HepG2 (cell line): ENCODE measurements at regions not wholly inside any gene's neighbourhood (a gene's known extent, or its start where the extent isn't known, plus 50 kb on each side); places are given as distances from the start of the nearest gene placed in this dataset.

Source experiments
- ATF7 ChIP-seq, 2 experiments: fragments of 450-650 bp in 1 of 2; sonication (generic) in 1 of 2; formaldehyde crosslinking in 1 of 2; IDR thresholded peaks; 2 replicates each; pipeline versions ENCODE4 v1.4.0 to v1.6.1; 2016 to 2020; ENCODE audit warnings: antibody characterized with exemption in 1 of 2, mild to moderate bottlenecking in 1 of 2, missing genetic modification reagents in 1 of 2
- BHLHE40 ChIP-seq: IDR thresholded peaks from 2 replicates; pipeline ENCODE4 v1.6.1; 2011; ENCODE audit warnings: low read length, improper control_type of control experiment
- DMAP1 ChIP-seq: IDR thresholded peaks from 2 replicates; pipeline ENCODE4 v1.6.1; 2016
- DPF2 ChIP-seq: sonication (generic); formaldehyde crosslinking; IDR thresholded peaks from 2 replicates; pipeline ENCODE4 v1.4.0; 2020; ENCODE audit warnings: mild to moderate bottlenecking, low read depth, missing genetic modification reagents, borderline replicate concordance
- HIVEP1 ChIP-seq: sonication (generic); formaldehyde crosslinking; IDR thresholded peaks from 2 replicates; pipeline ENCODE4 v1.4.0; 2020; ENCODE audit warnings: mild to moderate bottlenecking, missing genetic modification reagents
- HMGA1 ChIP-seq: sonication (generic); formaldehyde crosslinking; conservative IDR thresholded peaks from 2 replicates; pipeline ENCODE4 v1.4.0; 2020; ENCODE audit warnings: missing genetic modification reagents
- KDM2A ChIP-seq: sonication (generic); formaldehyde crosslinking; IDR thresholded peaks from 2 replicates; pipeline ENCODE4 v1.4.0; 2020; ENCODE audit warnings: low read depth, missing genetic modification reagents, borderline replicate concordance
- KDM3A ChIP-seq: IDR thresholded peaks from 2 replicates; pipeline ENCODE4 v1.6.1; 2018; ENCODE audit warnings: low read depth, missing compliant biosample characterization
- NFYB ChIP-seq: sonication (generic); formaldehyde crosslinking; IDR thresholded peaks from 2 replicates; pipeline ENCODE4 v1.4.0; 2020; ENCODE audit warnings: missing genetic modification reagents
- NFYC ChIP-seq: IDR thresholded peaks from 2 replicates; pipeline ENCODE4 v1.6.1; 2016; ENCODE audit warnings: missing genetic modification reagents, missing compliant biosample characterization
- ZFX ChIP-seq: sonication (generic); formaldehyde crosslinking; IDR thresholded peaks from 2 replicates; pipeline ENCODE4 v1.4.0; 2020; ENCODE audit warnings: mild to moderate bottlenecking, low read depth, missing genetic modification reagents, moderate library complexity
- ZNF605 ChIP-seq: sonication (generic); formaldehyde crosslinking; IDR thresholded peaks from 2 replicates; pipeline ENCODE4 v1.8.0; 2022; ENCODE audit warnings: mild to moderate bottlenecking, missing genetic modification reagents
- ZNF788 ChIP-seq: sonication (generic); formaldehyde crosslinking; IDR thresholded peaks from 2 replicates; pipeline ENCODE4 v1.5.0; 2020; ENCODE audit warnings: mild to moderate bottlenecking, missing genetic modification reagents, borderline replicate concordance
- ZSCAN20 ChIP-seq: sonication (generic); formaldehyde crosslinking; IDR thresholded peaks from 2 replicates; pipeline ENCODE4 v1.4.0; 2020; ENCODE audit warnings: missing genetic modification reagents, mild to moderate bottlenecking, borderline replicate concordance
- TF ChIP-seq, protein P1 (sequence below): sonication (generic); formaldehyde crosslinking; IDR thresholded peaks from 2 replicates; pipeline ENCODE4 v1.5.0; 2020; ENCODE audit warnings: mild to moderate bottlenecking, missing genetic modification reagents
- TF ChIP-seq, protein P2 (sequence below): sonication (generic); formaldehyde crosslinking; IDR thresholded peaks from 2 replicates; pipeline ENCODE4 v1.5.0; 2020; ENCODE audit warnings: mild to moderate bottlenecking, missing genetic modification reagents
- TF ChIP-seq, protein P3 (sequence below): sonication (generic); formaldehyde crosslinking; IDR thresholded peaks from 2 replicates; pipeline ENCODE4 v1.8.0; 2022; ENCODE audit warnings: missing genetic modification reagents, mild to moderate bottlenecking, borderline replicate concordance
- TF ChIP-seq, protein P4 (sequence below): sonication (generic); formaldehyde crosslinking; IDR thresholded peaks from 2 replicates; pipeline ENCODE4 v1.5.1; 2020; ENCODE audit warnings: missing genetic modification reagents, mild to moderate bottlenecking, borderline replicate concordance
- TF ChIP-seq, protein P5 (sequence below): IDR thresholded peaks from 2 replicates; pipeline ENCODE4 v1.6.1; 2018; ENCODE audit warnings: missing genetic modification reagents, mild to moderate bottlenecking, missing compliant biosample characterization

DNA sequence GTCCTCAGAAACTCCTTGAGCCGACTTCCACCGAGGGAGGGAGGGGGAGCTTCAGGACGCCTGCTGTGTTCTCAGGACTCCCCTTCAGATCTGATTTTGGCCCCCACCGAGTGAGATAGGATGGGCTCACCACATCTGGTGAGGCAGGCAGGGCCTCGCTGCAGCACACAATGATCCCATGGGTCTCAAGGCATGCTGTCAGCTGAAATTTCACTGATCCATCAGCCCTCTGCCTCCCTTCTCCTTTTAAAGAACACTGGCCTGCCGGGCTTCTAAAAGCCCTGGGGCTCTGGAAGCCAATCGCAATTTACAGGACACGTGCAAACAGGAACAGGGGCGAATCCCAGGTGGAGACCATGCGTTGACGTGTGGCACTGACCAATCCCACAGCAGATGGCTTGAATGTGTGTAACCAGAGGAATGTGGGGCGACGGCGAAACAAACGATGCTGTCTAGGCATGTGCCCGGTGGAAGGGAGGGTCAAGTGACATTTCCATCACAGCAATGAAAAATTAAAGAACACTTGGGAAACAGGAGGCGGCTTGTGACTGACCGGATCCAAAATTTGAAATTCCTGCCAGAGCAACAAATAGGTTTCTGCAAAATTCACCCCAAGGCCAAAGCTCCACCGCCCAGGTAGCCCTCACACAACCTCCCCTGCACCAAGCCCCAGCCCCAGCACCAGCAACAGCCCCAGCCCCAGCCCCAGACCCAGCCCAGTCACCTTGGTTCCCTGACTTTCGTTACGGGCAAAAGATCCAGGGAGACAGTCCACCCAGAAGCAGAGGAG lies 167.1 kb upstream of the ZNF337 start (continued):
- TF ChIP-seq, protein P1, sequence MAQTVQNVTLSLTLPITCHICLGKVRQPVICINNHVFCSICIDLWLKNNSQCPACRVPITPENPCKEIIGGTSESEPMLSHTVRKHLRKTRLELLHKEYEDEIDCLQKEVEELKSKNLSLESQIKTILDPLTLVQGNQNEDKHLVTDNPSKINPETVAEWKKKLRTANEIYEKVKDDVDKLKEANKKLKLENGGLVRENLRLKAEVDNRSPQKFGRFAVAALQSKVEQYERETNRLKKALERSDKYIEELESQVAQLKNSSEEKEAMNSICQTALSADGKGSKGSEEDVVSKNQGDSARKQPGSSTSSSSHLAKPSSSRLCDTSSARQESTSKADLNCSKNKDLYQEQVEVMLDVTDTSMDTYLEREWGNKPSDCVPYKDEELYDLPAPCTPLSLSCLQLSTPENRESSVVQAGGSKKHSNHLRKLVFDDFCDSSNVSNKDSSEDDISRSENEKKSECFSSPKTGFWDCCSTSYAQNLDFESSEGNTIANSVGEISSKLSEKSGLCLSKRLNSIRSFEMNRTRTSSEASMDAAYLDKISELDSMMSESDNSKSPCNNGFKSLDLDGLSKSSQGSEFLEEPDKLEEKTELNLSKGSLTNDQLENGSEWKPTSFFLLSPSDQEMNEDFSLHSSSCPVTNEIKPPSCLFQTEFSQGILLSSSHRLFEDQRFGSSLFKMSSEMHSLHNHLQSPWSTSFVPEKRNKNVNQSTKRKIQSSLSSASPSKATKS: no peak
- TF ChIP-seq, protein P2, sequence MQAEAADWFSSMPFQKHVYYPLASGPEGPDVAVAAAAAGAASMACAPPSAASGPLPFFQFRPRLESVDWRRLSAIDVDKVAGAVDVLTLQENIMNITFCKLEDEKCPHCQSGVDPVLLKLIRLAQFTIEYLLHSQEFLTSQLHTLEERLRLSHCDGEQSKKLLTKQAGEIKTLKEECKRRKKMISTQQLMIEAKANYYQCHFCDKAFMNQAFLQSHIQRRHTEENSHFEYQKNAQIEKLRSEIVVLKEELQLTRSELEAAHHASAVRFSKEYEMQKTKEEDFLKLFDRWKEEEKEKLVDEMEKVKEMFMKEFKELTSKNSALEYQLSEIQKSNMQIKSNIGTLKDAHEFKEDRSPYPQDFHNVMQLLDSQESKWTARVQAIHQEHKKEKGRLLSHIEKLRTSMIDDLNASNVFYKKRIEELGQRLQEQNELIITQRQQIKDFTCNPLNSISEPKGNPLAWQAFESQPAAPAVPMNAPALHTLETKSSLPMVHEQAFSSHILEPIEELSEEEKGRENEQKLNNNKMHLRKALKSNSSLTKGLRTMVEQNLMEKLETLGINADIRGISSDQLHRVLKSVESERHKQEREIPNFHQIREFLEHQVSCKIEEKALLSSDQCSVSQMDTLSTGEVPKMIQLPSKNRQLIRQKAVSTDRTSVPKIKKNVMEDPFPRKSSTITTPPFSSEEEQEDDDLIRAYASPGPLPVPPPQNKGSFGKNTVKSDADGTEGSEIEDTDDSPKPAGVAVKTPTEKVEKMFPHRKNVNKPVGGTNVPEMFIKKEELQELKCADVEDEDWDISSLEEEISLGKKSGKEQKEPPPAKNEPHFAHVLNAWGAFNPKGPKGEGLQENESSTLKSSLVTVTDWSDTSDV (CRISPR knock-in tag): 0 out of 2 replicates have a peak, but pooled peaks have one; percentile 36
- TF ChIP-seq ZNF788 (CRISPR knock-in tag) (0 out of 2 replicates have a peak, but pooled peaks have one; percentile 44), ZNF605 (CRISPR knock-in tag) (0 out of 2 replicates have a peak, but pooled peaks have one; percentile 37), NFYC (CRISPR knock-in tag) (peak; percentile 42; the same call in 1 of the 2 replicates), DPF2 (CRISPR knock-in tag) (0 out of 2 replicates have a peak, but pooled peaks have one; percentile 10), ZFX (CRISPR knock-in tag) (0 out of 2 replicates have a peak, but pooled peaks have one; percentile 11), KDM2A (CRISPR knock-in tag) (0 out of 2 replicates have a peak, but pooled peaks have one; percentile 48), NFYB (CRISPR knock-in tag) (peak; percentile 56), DMAP1 (CRISPR knock-in tag) (0 out of 2 replicates have a peak, but pooled peaks have one; percentile 1), ZSCAN20 (CRISPR knock-in tag) (0 out of 2 replicates have a peak, but pooled peaks have one; percentile 18), ATF7 (IDR thresholded peaks at IDR 0.05) (no peak), ATF7 (CRISPR knock-in tag; IDR thresholded peaks at IDR 0.05) (0 out of 2 replicates have a peak, but pooled peaks have one; percentile 11), HMGA1 (CRISPR knock-in tag) (no peak), KDM3A (peak; percentile 36; the same call in 1 of the 2 replicates), BHLHE40 (0 out of 2 replicates have a peak, but pooled peaks have one; percentile 11), HIVEP1 (CRISPR knock-in tag) (peak; percentile 38; the same call in 1 of the 2 replicates)
- TF ChIP-seq, protein P3, sequence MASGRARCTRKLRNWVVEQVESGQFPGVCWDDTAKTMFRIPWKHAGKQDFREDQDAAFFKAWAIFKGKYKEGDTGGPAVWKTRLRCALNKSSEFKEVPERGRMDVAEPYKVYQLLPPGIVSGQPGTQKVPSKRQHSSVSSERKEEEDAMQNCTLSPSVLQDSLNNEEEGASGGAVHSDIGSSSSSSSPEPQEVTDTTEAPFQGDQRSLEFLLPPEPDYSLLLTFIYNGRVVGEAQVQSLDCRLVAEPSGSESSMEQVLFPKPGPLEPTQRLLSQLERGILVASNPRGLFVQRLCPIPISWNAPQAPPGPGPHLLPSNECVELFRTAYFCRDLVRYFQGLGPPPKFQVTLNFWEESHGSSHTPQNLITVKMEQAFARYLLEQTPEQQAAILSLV (CRISPR knock-in tag): 0 out of 2 replicates have a peak, but pooled peaks have one; percentile 21
- TF ChIP-seq, protein P4, sequence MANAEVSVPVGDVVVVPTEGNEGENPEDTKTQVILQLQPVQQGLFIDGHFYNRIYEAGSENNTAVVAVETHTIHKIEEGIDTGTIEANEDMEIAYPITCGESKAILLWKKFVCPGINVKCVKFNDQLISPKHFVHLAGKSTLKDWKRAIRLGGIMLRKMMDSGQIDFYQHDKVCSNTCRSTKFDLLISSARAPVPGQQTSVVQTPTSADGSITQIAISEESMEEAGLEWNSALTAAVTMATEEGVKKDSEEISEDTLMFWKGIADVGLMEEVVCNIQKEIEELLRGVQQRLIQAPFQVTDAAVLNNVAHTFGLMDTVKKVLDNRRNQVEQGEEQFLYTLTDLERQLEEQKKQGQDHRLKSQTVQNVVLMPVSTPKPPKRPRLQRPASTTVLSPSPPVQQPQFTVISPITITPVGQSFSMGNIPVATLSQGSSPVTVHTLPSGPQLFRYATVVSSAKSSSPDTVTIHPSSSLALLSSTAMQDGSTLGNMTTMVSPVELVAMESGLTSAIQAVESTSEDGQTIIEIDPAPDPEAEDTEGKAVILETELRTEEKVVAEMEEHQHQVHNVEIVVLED: no peak
- TF ChIP-seq, protein P5, sequence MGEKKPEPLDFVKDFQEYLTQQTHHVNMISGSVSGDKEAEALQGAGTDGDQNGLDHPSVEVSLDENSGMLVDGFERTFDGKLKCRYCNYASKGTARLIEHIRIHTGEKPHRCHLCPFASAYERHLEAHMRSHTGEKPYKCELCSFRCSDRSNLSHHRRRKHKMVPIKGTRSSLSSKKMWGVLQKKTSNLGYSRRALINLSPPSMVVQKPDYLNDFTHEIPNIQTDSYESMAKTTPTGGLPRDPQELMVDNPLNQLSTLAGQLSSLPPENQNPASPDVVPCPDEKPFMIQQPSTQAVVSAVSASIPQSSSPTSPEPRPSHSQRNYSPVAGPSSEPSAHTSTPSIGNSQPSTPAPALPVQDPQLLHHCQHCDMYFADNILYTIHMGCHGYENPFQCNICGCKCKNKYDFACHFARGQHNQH (CRISPR knock-in tag): 0 out of 2 replicates have a peak, but pooled peaks have one; percentile 4
